ENCODE measurements at regions not wholly inside any gene's neighbourhood (a gene's known extent, or its start where the extent isn't known, plus 50 kb on each side); places are given as distances from the start of the nearest gene placed in this dataset.

GRCh38 chr11:40010011-40010410 is 1449.4 kb downstream of the LRRC4C start:
- WGBS (ENCODE audit: insufficient coverage), result no CpG with 5 or more reads among the region's 3 CpGs
- Histone ChIP-seq H3K27me3 (ENCODE audit: control insufficient read depth, insufficient read depth, low read length) (no peaks in the 10 kb centered on the region), H3K4me3 (ENCODE audit: low read depth, low read length) (no peak overlapping the region), H3K4me1 (ENCODE audit: control insufficient read depth, insufficient read depth, low read length) (no peaks in the 10 kb centered on the region), H3K27ac (ENCODE audit: low read depth, low read length) (no peak overlapping the region), H3K36me3 (ENCODE audit: control insufficient read depth, insufficient read depth, low read length) (no peaks in the 10 kb centered on the region), H3K9me3 (ENCODE audit: control insufficient read depth, insufficient read depth, low read length) (no peaks in the 10 kb centered on the region)
- DNase-seq (ENCODE audit: low read depth in 4 of 6, low spot score in 6 of 6), result no peak

- H3K27me3 ChIP-seq (ENCODE audit: control insufficient read depth, insufficient read depth, low read length), result no peaks in the 10 kb centered on the region
- H3K4me1 ChIP-seq (ENCODE audit: control insufficient read depth, insufficient read depth, low read length), result no peaks in the 10 kb centered on the region
- no peaks in the 10 kb centered on the region for H3K9me3 ChIP-seq (ENCODE audit: control insufficient read depth, insufficient read depth, low read length)
- no peak overlapping the region for H3K27ac ChIP-seq (ENCODE audit: low read depth, low read length)
- DNase-seq (ENCODE audit: low read depth in 4 of 6, low spot score in 6 of 6), result no peak
- 67% methylated on average over 1 of the region's 2 CpGs for WGBS (ENCODE audit: insufficient coverage)
- H3K4me3 ChIP-seq (ENCODE audit: low read depth, low read length), result no peak overlapping the region
- no peaks in the 10 kb centered on the region for H3K36me3 ChIP-seq (ENCODE audit: control insufficient read depth, insufficient read depth, low read length)
Measured at GRCh38 chr11:39992551-39992950, 1466.9 kb downstream of the LRRC4C start.

GRCh38 chr11:39990421-39990831 is 1469.0 kb downstream of the LRRC4C start:
- no peaks in the 10 kb centered on the region for H3K36me3 ChIP-seq (ENCODE audit: control insufficient read depth, insufficient read depth, low read length)
- no peaks in the 10 kb centered on the region for H3K4me1 ChIP-seq (ENCODE audit: control insufficient read depth, insufficient read depth, low read length)
- no peak for DNase-seq (ENCODE audit: low read depth in 4 of 6, low spot score in 6 of 6)
- no peaks in the 10 kb centered on the region for H3K9me3 ChIP-seq (ENCODE audit: control insufficient read depth, insufficient read depth, low read length)
- H3K27me3 ChIP-seq (ENCODE audit: control insufficient read depth, insufficient read depth, low read length), result no peaks in the 10 kb centered on the region
- H3K27ac ChIP-seq (ENCODE audit: low read depth, low read length), result no peak overlapping the region
- 30% methylated on average over 6 of the region's 6 CpGs for WGBS (ENCODE audit: insufficient coverage)
- H3K4me3 ChIP-seq (ENCODE audit: low read depth, low read length), result no peak overlapping the region

- H3K27me3 ChIP-seq (ENCODE audit: control insufficient read depth, insufficient read depth, low read length), result no peaks in the 10 kb centered on the region
- H3K4me1 ChIP-seq (ENCODE audit: control insufficient read depth, insufficient read depth, low read length), result no peaks in the 10 kb centered on the region
- H3K4me3 ChIP-seq (ENCODE audit: low read depth, low read length), result no peak overlapping the region
- no peak for DNase-seq (ENCODE audit: low read depth in 4 of 6, low spot score in 6 of 6)
- no peaks in the 10 kb centered on the region for H3K36me3 ChIP-seq (ENCODE audit: control insufficient read depth, insufficient read depth, low read length)
- H3K27ac ChIP-seq (ENCODE audit: low read depth, low read length), result no peak overlapping the region
- WGBS (ENCODE audit: insufficient coverage), result no CpG with 5 or more reads among the region's 1 CpG
- H3K9me3 ChIP-seq (ENCODE audit: control insufficient read depth, insufficient read depth, low read length), result no peaks in the 10 kb centered on the region
Measured at GRCh38 chr11:39975091-39975490, 1484.4 kb downstream of the LRRC4C start.

- H3K9me3 ChIP-seq (ENCODE audit: control insufficient read depth, insufficient read depth, low read length), result no peaks in the 10 kb centered on the region
- H3K27ac ChIP-seq (ENCODE audit: low read depth, low read length), result no peak overlapping the region
- no peaks in the 10 kb centered on the region for H3K4me1 ChIP-seq (ENCODE audit: control insufficient read depth, insufficient read depth, low read length)
- no peaks in the 10 kb centered on the region for H3K27me3 ChIP-seq (ENCODE audit: control insufficient read depth, insufficient read depth, low read length)
- no CpG with 5 or more reads among the region's 5 CpGs for WGBS (ENCODE audit: insufficient coverage)
- H3K36me3 ChIP-seq (ENCODE audit: control insufficient read depth, insufficient read depth, low read length), result no peaks in the 10 kb centered on the region
- no peak for DNase-seq (ENCODE audit: low read depth in 4 of 6, low spot score in 6 of 6)
- H3K4me3 ChIP-seq (ENCODE audit: low read depth, low read length), result no peak overlapping the region
Measured at GRCh38 chr11:39972461-39972860, 1487.0 kb downstream of the LRRC4C start.

- H3K4me3 ChIP-seq (ENCODE audit: low read depth, low read length), result no peak overlapping the region
- WGBS (ENCODE audit: insufficient coverage), result no CpG with 5 or more reads among the region's 3 CpGs
- H3K4me1 ChIP-seq (ENCODE audit: control insufficient read depth, insufficient read depth, low read length), result no peaks in the 10 kb centered on the region
- no peaks in the 10 kb centered on the region for H3K9me3 ChIP-seq (ENCODE audit: control insufficient read depth, insufficient read depth, low read length)
- DNase-seq (ENCODE audit: low read depth in 4 of 6, low spot score in 6 of 6), result peak in 1 of 6 donors; percentile 17
- no peaks in the 10 kb centered on the region for H3K36me3 ChIP-seq (ENCODE audit: control insufficient read depth, insufficient read depth, low read length)
- no peaks in the 10 kb centered on the region for H3K27me3 ChIP-seq (ENCODE audit: control insufficient read depth, insufficient read depth, low read length)
- no peak overlapping the region for H3K27ac ChIP-seq (ENCODE audit: low read depth, low read length)
Measured at GRCh38 chr11:39971938-39972337, 1487.5 kb downstream of the LRRC4C start.

- Histone ChIP-seq H3K36me3 (ENCODE audit: control insufficient read depth, insufficient read depth, low read length) (no peaks in the 10 kb centered on the region), H3K4me1 (ENCODE audit: control insufficient read depth, insufficient read depth, low read length) (no peaks in the 10 kb centered on the region), H3K27ac (ENCODE audit: low read depth, low read length) (no peak overlapping the region), H3K4me3 (ENCODE audit: low read depth, low read length) (no peak overlapping the region), H3K27me3 (ENCODE audit: control insufficient read depth, insufficient read depth, low read length) (no peaks in the 10 kb centered on the region), H3K9me3 (ENCODE audit: control insufficient read depth, insufficient read depth, low read length) (no peaks in the 10 kb centered on the region)
- DNase-seq (ENCODE audit: low read depth in 4 of 6, low spot score in 6 of 6), result no peak
- 91% methylated on average over 3 of the region's 5 CpGs for WGBS (ENCODE audit: insufficient coverage)
Measured at GRCh38 chr11:39968071-39968470, 1491.4 kb downstream of the LRRC4C start.

- H3K36me3 ChIP-seq (ENCODE audit: control insufficient read depth, insufficient read depth, low read length), result no peaks in the 10 kb centered on the region
- no peaks in the 10 kb centered on the region for H3K4me1 ChIP-seq (ENCODE audit: control insufficient read depth, insufficient read depth, low read length)
- H3K27ac ChIP-seq (ENCODE audit: low read depth, low read length), result no peak overlapping the region
- no peaks in the 10 kb centered on the region for H3K9me3 ChIP-seq (ENCODE audit: control insufficient read depth, insufficient read depth, low read length)
- H3K27me3 ChIP-seq (ENCODE audit: control insufficient read depth, insufficient read depth, low read length), result no peaks in the 10 kb centered on the region
- H3K4me3 ChIP-seq (ENCODE audit: low read depth, low read length), result no peak overlapping the region
- 83% methylated on average over 2 of the region's 5 CpGs for WGBS (ENCODE audit: insufficient coverage)
- DNase-seq (ENCODE audit: low read depth in 4 of 6, low spot score in 6 of 6), result no peak
Measured at GRCh38 chr11:39965701-39966100, 1493.8 kb downstream of the LRRC4C start.

GRCh38 chr11:39960206-39960605 is 1499.2 kb downstream of the LRRC4C start:
- no peak overlapping the region for H3K27ac ChIP-seq (ENCODE audit: low read depth, low read length)
- H3K9me3 ChIP-seq (ENCODE audit: control insufficient read depth, insufficient read depth, low read length), result no peaks in the 10 kb centered on the region
- no peaks in the 10 kb centered on the region for H3K36me3 ChIP-seq (ENCODE audit: control insufficient read depth, insufficient read depth, low read length)
- H3K4me3 ChIP-seq (ENCODE audit: low read depth, low read length), result no peak overlapping the region
- no peaks in the 10 kb centered on the region for H3K4me1 ChIP-seq (ENCODE audit: control insufficient read depth, insufficient read depth, low read length)
- no peaks in the 10 kb centered on the region for H3K27me3 ChIP-seq (ENCODE audit: control insufficient read depth, insufficient read depth, low read length)
- no peak for DNase-seq (ENCODE audit: low read depth in 4 of 6, low spot score in 6 of 6)
- no CpG with 5 or more reads among the region's 6 CpGs for WGBS (ENCODE audit: insufficient coverage)

GRCh38 chr11:39932966-39933365 is 1526.5 kb downstream of the LRRC4C start:
- no peak for DNase-seq (ENCODE audit: low read depth in 4 of 6, low spot score in 6 of 6)
- Histone ChIP-seq H3K4me3 (ENCODE audit: low read depth, low read length) (no peak overlapping the region), H3K27me3 (ENCODE audit: control insufficient read depth, insufficient read depth, low read length) (no peaks in the 10 kb centered on the region), H3K36me3 (ENCODE audit: control insufficient read depth, insufficient read depth, low read length) (no peaks in the 10 kb centered on the region), H3K27ac (ENCODE audit: low read depth, low read length) (no peak overlapping the region), H3K4me1 (ENCODE audit: control insufficient read depth, insufficient read depth, low read length) (no peaks in the 10 kb centered on the region), H3K9me3 (ENCODE audit: control insufficient read depth, insufficient read depth, low read length) (peaks cover 3% of the 10 kb centered on the region)
- WGBS (ENCODE audit: insufficient coverage), result 100% methylated on average over 3 of the region's 3 CpGs
